ENCODE measurements at regions not wholly inside any gene's neighbourhood (a gene's known extent, or its start where the extent isn't known, plus 50 kb on each side); places are given as distances from the start of the nearest gene placed in this dataset.

DNA sequence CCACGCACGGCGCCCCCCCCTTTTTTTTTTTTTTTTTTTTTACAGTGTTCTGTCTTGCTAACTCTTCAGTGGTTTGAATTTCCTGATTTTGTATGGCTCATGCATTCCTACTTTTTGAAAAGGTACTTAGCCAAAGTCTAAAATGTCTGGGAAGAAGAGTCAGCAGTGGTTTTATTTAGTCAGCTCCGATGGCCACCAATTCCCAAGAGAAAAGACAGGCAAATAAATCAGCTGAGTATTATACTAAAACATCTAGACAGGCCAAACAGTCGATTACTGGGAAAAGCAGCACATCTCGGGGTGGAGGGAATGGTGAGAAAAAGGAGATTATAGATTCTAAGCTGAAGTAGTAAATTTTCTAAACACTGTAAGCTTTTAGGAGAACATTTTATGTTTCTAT, 192.5 kb upstream of the ZRANB2 start:
- H3K4me3 ChIP-seq (ENCODE audit: low read depth, poor library complexity, severe bottlenecking): no peak overlapping the region
- TF ChIP-seq, protein P1, sequence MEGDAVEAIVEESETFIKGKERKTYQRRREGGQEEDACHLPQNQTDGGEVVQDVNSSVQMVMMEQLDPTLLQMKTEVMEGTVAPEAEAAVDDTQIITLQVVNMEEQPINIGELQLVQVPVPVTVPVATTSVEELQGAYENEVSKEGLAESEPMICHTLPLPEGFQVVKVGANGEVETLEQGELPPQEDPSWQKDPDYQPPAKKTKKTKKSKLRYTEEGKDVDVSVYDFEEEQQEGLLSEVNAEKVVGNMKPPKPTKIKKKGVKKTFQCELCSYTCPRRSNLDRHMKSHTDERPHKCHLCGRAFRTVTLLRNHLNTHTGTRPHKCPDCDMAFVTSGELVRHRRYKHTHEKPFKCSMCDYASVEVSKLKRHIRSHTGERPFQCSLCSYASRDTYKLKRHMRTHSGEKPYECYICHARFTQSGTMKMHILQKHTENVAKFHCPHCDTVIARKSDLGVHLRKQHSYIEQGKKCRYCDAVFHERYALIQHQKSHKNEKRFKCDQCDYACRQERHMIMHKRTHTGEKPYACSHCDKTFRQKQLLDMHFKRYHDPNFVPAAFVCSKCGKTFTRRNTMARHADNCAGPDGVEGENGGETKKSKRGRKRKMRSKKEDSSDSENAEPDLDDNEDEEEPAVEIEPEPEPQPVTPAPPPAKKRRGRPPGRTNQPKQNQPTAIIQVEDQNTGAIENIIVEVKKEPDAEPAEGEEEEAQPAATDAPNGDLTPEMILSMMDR (IDR thresholded peaks at IDR 0.05): no peak
- TF ChIP-seq POLR2A (IDR thresholded peaks at IDR 0.05): no peak
- no peak for DNase-seq (ENCODE audit: low spot score in 2 of 2)
- intact Hi-C loops (cut with DNase I; ENCODE audit: low total_unique reads): no loop called here
- WGBS, 2 donors: 52 to 59% methylated on average over 5 of the region's 6 CpGs

DNA sequence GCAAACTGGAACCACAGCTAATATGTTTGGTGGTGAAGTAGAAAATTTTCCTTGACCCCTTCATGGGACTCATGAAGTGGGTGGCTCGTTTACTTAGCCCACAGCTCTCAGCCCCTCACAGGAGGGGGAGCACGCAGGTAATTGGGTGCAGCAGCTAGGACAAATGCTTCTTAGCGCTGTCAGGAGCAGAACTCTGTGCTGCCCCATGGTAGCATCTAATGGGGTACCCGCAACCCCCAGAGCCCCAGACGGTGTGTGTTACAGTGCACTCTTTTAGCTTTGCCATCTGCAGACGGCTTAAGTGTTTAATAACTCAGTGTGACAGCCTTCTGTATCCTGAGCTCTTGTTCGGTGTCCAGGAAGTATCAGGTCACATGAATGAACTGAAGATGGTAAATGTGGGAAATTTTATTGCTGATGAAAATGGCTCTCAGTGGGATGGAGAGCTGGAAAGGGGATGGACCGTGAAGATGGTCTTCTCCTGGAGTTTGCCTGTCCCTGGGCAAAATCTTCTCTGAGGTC, 189.6 kb upstream of the ZRANB2 start:
- WGBS, 2 donors: 77 to 84% methylated on average over 8 of the region's 8 CpGs
- no peak overlapping the region for H3K4me3 ChIP-seq (ENCODE audit: low read depth, poor library complexity, severe bottlenecking)
- intact Hi-C loops (cut with DNase I; ENCODE audit: low total_unique reads): no loop called here
- no peak for DNase-seq (ENCODE audit: low spot score in 2 of 2)
- TF ChIP-seq, protein P1 (IDR thresholded peaks at IDR 0.05): no peak
- TF ChIP-seq POLR2A (IDR thresholded peaks at IDR 0.05): no peak

DNA sequence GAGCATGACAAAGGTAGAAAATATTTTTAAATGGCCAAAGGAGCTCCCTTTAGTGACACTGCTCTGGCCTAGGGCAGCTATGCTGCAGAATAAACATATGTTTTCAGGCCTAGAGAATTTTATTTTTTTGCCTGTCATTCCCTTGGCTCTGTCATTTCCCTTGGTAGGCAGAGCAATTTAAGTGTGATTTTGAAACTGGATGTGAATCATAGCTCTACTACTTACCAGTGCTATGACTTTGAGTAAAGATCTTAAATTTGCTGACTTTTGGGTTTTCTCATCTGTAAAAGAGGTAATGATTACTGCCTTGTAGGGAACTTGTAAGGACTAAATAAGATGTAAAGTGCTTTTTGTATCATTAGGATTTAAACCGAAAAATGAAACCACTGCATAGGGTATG, 189.0 kb upstream of the ZRANB2 start:
- intact Hi-C loops (cut with DNase I; ENCODE audit: low total_unique reads): no loop called here
- H3K4me3 ChIP-seq (ENCODE audit: low read depth, poor library complexity, severe bottlenecking): no peak overlapping the region
- no peak for DNase-seq (ENCODE audit: low spot score in 2 of 2)
- 81 to 90% methylated on average over 1 of the region's 1 CpG for WGBS, 2 donors
- TF ChIP-seq, protein P1 (IDR thresholded peaks at IDR 0.05): no peak
- no peak for TF ChIP-seq POLR2A (IDR thresholded peaks at IDR 0.05)

DNA sequence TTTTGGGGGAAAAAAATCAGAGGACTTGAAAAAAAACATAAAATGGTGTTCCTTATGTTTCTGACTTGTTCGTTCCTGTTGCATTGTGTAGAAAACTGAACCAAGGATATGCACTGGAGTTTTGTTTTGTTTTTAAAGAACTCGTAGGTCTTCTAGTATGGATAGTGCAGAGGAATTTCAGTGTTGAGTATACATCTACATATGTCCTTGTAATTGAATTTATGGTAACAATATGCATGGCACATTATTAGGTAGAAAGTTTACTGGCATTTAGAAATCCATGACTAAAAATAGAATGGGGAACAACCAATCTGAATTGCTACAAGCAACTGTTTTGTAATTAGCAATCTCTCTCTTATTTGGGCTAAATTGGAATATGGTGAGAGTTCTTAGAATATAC, 188.3 kb upstream of the ZRANB2 start:
- no peak for DNase-seq (ENCODE audit: low spot score in 2 of 2)
- H3K4me3 ChIP-seq (ENCODE audit: low read depth, poor library complexity, severe bottlenecking): no peak overlapping the region
- 44 to 53% methylated on average over 2 of the region's 2 CpGs for WGBS, 2 donors
- no peak for TF ChIP-seq POLR2A (IDR thresholded peaks at IDR 0.05)
- TF ChIP-seq, protein P1 (IDR thresholded peaks at IDR 0.05): no peak
- intact Hi-C loops (cut with DNase I; ENCODE audit: low total_unique reads): no loop called here

DNA sequence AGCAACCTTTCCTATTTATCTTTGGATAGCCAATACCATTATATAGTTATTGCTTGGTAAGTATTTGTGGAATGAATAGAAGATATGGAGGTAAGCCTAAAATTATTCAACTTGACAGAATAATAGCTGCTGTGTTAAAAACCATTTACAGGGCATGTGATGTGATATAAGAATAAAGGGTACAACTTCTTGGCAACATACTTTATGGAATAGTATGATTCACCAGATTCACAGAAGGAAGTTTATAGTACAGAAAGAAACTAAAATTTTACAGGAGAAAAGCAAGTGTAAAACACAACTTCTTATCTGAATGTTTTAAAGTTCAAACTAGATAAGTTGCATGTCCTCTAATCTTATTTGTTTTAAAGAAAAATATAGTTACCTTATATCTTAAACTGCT, 186.4 kb upstream of the ZRANB2 start:
- intact Hi-C loops (cut with DNase I; ENCODE audit: low total_unique reads): no loop called here
- H3K4me3 ChIP-seq (ENCODE audit: low read depth, poor library complexity, severe bottlenecking): no peak overlapping the region
- TF ChIP-seq POLR2A (IDR thresholded peaks at IDR 0.05): no peak
- TF ChIP-seq, protein P1 (IDR thresholded peaks at IDR 0.05): no peak
- DNase-seq (ENCODE audit: low spot score in 2 of 2): no peak

DNA sequence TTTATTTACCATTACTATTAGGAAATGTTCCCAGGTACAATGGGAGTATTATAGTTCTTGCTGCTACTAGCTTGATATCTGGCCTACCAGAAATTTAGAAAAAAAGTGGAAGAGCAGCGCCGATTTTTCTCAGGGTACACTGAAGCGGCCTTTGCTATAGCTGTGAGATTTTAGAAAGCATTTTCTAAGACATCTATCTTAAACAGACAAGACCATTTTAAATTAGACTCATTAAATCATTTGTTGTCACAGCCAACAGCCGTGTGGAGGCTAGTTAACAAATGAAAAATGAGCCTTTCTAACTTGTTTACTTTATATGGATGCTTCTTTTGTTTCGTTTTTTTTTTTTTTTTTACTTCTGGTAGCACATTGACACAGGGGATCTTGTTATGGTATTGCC, 183.2 kb upstream of the ZRANB2 start:
- TF ChIP-seq, protein P1 (IDR thresholded peaks at IDR 0.05): no peak
- TF ChIP-seq POLR2A (IDR thresholded peaks at IDR 0.05): no peak
- WGBS, 2 donors: 72 to 75% methylated on average over 5 of the region's 5 CpGs
- DNase-seq (ENCODE audit: low spot score in 2 of 2): no peak
- H3K4me3 ChIP-seq (ENCODE audit: low read depth, poor library complexity, severe bottlenecking): no peak overlapping the region
- intact Hi-C loops (cut with DNase I; ENCODE audit: low total_unique reads): no loop called here

All from lower leg skin (tissue), 4 donors.